HG02623 (cell line): ENCODE measurements at regions not wholly inside any gene's neighbourhood (a gene's known extent, or its start where the extent isn't known, plus 50 kb on each side); places are given as distances from the start of the nearest gene placed in this dataset.

ENCODE experiments used
- ATAC-seq: cut with Tn5 transposase; IDR thresholded peaks from one replicate; pipeline ENCODE4 v1.9.1; 2021; ENCODE audit warnings: moderate library complexity; ENCODE audit not compliant: unreplicated experiment

- no peak for ATAC-seq
Observed at GRCh38 chr1:56235909-56236510, 343.4 kb downstream of the PLPP3 start.

GRCh38 chr1:56229186-56229585 is 350.2 kb downstream of the PLPP3 start:
- no peak for ATAC-seq

- ATAC-seq: no peak
Observed at GRCh38 chr1:56227886-56228285, 351.5 kb downstream of the PLPP3 start.

GRCh38 chr1:56227401-56227800 is 352.0 kb downstream of the PLPP3 start:
- ATAC-seq: no peak

GRCh38 chr1:56225964-56226815 is 353.2 kb downstream of the PLPP3 start:
- no peak for ATAC-seq

GRCh38 chr1:56223968-56224367 is 355.4 kb downstream of the PLPP3 start:
- no peak for ATAC-seq

- no peak for ATAC-seq
Observed at GRCh38 chr1:56222914-56223540, 356.3 kb downstream of the PLPP3 start.

GRCh38 chr1:56220021-56220420 is 359.3 kb downstream of the PLPP3 start:
- no peak for ATAC-seq

- ATAC-seq: no peak
Observed at GRCh38 chr1:56218023-56218422, 361.3 kb downstream of the PLPP3 start.

GRCh38 chr1:56216218-56216617 is 363.1 kb downstream of the PLPP3 start:
- no peak for ATAC-seq

GRCh38 chr1:56215771-56216170 is 363.6 kb downstream of the PLPP3 start:
- no peak for ATAC-seq

GRCh38 chr1:56215086-56215485 is 364.3 kb downstream of the PLPP3 start:
- ATAC-seq: no peak

GRCh38 chr1:56213068-56213467 is 366.3 kb downstream of the PLPP3 start:
- ATAC-seq: no peak

GRCh38 chr1:56212143-56212542 is 367.2 kb downstream of the PLPP3 start:
- ATAC-seq: no peak

GRCh38 chr1:56206391-56206790 is 373.0 kb downstream of the PLPP3 start:
- ATAC-seq: no peak

GRCh38 chr1:56204206-56204605 is 375.2 kb downstream of the PLPP3 start:
- no peak for ATAC-seq

- ATAC-seq: no peak
Observed at GRCh38 chr1:56202796-56203492, 376.4 kb downstream of the PLPP3 start.

- ATAC-seq: no peak
Observed at GRCh38 chr1:56202186-56202585, 377.2 kb downstream of the PLPP3 start.

GRCh38 chr1:56200896-56201295 is 378.5 kb downstream of the PLPP3 start:
- ATAC-seq: no peak

GRCh38 chr1:56200442-56200841 is 378.9 kb downstream of the PLPP3 start:
- ATAC-seq: no peak

- no peak for ATAC-seq
Observed at GRCh38 chr1:56199956-56200355, 379.4 kb downstream of the PLPP3 start.
